Type B pancreatic cell (in vitro differentiated cells): ENCODE measurements at regions not wholly inside any gene's neighbourhood (a gene's known extent, or its start where the extent isn't known, plus 50 kb on each side); places are given as distances from the start of the nearest gene placed in this dataset.

Experiments used
- DNase-seq: peaks from one replicate; pipeline ENCODE4 v3.0.0; 2021; ENCODE audit warnings: mixed read lengths; ENCODE audit not compliant: unreplicated experiment; ENCODE audit errors: extremely low spot score
- H3K27ac Mint-ChIP-seq: 2 replicates; pipeline ENCODE4 v1.8.0; 2021; ENCODE audit warnings: mild to moderate bottlenecking, mixed read lengths
- H3K27me3 Mint-ChIP-seq: 2 replicates; pipeline ENCODE4 v1.8.0; 2021; ENCODE audit warnings: mixed read lengths
- H3K36me3 Mint-ChIP-seq: 2 replicates; pipeline ENCODE4 v1.8.0; 2021; ENCODE audit warnings: mixed read lengths
- H3K4me1 Mint-ChIP-seq: one replicate; pipeline ENCODE4 v1.8.0; 2021; ENCODE audit warnings: mixed read lengths; ENCODE audit not compliant: unreplicated experiment
- H3K4me3 Mint-ChIP-seq: 2 replicates; pipeline ENCODE4 v1.8.0; 2021; ENCODE audit warnings: mild to moderate bottlenecking, mixed read lengths
- H3K9me3 Mint-ChIP-seq: 2 replicates; pipeline ENCODE4 v1.8.0; 2021; ENCODE audit warnings: mixed read lengths
- TF ChIP-seq, protein P1 (sequence below): fragments of 200-600 bp; sonication (generic); conservative IDR thresholded peaks from 2 replicates; pipeline ENCODE4 v1.5.0; 2021; ENCODE audit warnings: antibody characterized with exemption, mild to moderate bottlenecking

DNA sequence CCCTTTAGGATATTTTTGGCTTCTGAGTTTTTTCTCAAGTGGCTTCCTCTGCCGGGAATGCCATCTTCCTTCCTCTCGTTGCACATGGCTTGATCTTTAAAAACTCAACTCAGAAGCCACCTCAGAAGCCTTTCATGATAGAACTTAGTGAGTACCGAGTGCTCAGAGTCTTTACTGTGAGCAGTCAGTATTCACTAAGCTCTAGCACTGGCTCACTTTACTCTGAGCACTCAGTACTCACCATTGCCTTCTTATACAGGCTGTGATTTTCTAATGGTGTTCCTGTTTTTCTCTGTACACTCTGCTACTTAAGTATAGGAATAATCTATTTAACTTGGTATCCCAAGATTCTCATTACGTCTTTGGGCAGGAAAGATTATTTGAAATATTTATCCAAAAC lies 116.2 kb downstream of the PFDN4 start:
- Mint-ChIP-seq H3K27me3 (peaks cover 3% of the 10 kb centered on the region), H3K9me3 (no peaks in the 10 kb centered on the region), H3K27ac (no peak overlapping the region), H3K36me3 (no peaks in the 10 kb centered on the region), H3K4me3 (no peak overlapping the region), H3K4me1 (no peaks in the 10 kb centered on the region)
- TF ChIP-seq, protein P1, sequence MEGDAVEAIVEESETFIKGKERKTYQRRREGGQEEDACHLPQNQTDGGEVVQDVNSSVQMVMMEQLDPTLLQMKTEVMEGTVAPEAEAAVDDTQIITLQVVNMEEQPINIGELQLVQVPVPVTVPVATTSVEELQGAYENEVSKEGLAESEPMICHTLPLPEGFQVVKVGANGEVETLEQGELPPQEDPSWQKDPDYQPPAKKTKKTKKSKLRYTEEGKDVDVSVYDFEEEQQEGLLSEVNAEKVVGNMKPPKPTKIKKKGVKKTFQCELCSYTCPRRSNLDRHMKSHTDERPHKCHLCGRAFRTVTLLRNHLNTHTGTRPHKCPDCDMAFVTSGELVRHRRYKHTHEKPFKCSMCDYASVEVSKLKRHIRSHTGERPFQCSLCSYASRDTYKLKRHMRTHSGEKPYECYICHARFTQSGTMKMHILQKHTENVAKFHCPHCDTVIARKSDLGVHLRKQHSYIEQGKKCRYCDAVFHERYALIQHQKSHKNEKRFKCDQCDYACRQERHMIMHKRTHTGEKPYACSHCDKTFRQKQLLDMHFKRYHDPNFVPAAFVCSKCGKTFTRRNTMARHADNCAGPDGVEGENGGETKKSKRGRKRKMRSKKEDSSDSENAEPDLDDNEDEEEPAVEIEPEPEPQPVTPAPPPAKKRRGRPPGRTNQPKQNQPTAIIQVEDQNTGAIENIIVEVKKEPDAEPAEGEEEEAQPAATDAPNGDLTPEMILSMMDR: no peak
- no peak for DNase-seq

- Mint-ChIP-seq H3K4me1 (no peaks in the 10 kb centered on the region), H3K4me3 (no peak overlapping the region), H3K9me3 (no peaks in the 10 kb centered on the region), H3K36me3 (no peaks in the 10 kb centered on the region), H3K27me3 (peaks cover 3% of the 10 kb centered on the region), H3K27ac (no peak overlapping the region)
- DNase-seq: no peak
- TF ChIP-seq, protein P1: no peak
Measured at GRCh38 chr20:54324652-54325285, 116.9 kb downstream of the PFDN4 start.

DNA sequence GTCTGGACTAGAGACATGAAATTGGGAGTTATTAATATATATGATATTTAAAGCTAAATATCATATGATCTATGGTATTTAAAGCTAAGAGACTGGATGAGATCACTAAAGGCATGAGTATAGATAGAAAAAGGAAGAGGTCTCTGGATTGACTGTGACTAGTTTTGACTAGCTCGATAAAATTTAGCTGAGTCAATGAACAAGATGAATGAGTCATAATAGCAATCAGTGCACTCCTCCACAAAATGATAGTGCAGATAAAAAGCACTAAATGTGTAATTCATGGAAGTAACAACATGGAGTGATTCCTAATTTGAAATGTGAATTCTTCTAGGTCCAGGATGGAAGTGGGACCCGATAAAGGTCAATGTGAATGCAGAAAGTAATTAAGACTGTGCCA lies 127.4 kb downstream of the PFDN4 start:
- TF ChIP-seq, protein P1: no peak
- DNase-seq: no peak
- H3K4me3 Mint-ChIP-seq: no peak overlapping the region

GRCh38 chr20:54337144-54337543 lies 129.3 kb downstream of the PFDN4 start:
- DNase-seq: no peak
- H3K9me3 Mint-ChIP-seq: no peaks in the 10 kb centered on the region
- H3K27me3 Mint-ChIP-seq: no peaks in the 10 kb centered on the region
- TF ChIP-seq, protein P1: no peak
- peaks cover 8% of the 10 kb centered on the region for H3K4me1 Mint-ChIP-seq
- no peak overlapping the region for H3K4me3 Mint-ChIP-seq
- no peaks in the 10 kb centered on the region for H3K36me3 Mint-ChIP-seq
- H3K27ac Mint-ChIP-seq: no peak overlapping the region

More for the DNA sequence above, 127.4 kb downstream of the PFDN4 start:
- Mint-ChIP-seq H3K4me1 (peaks cover 2% of the 10 kb centered on the region), H3K27ac (no peak overlapping the region), H3K27me3 (no peaks in the 10 kb centered on the region), H3K9me3 (no peaks in the 10 kb centered on the region), H3K36me3 (no peaks in the 10 kb centered on the region)

GRCh38 chr20:54339093-54339492 lies 131.2 kb downstream of the PFDN4 start:
- no peaks in the 10 kb centered on the region for H3K9me3 Mint-ChIP-seq
- DNase-seq: no peak
- no peak overlapping the region for H3K27ac Mint-ChIP-seq
- no peaks in the 10 kb centered on the region for H3K36me3 Mint-ChIP-seq
- peaks cover 8% of the 10 kb centered on the region for H3K4me1 Mint-ChIP-seq
- peaks cover 3% of the 10 kb centered on the region for H3K27me3 Mint-ChIP-seq
- TF ChIP-seq, protein P1: no peak
- no peak overlapping the region for H3K4me3 Mint-ChIP-seq

GRCh38 chr20:54340206-54340605 lies 132.3 kb downstream of the PFDN4 start:
- H3K4me1 Mint-ChIP-seq: peaks cover 10% of the 10 kb centered on the region
- H3K9me3 Mint-ChIP-seq: no peaks in the 10 kb centered on the region
- no peak overlapping the region for H3K27ac Mint-ChIP-seq
- H3K36me3 Mint-ChIP-seq: no peaks in the 10 kb centered on the region
- TF ChIP-seq, protein P1: no peak
- H3K4me3 Mint-ChIP-seq: peak overlapping the region; percentile 2
- H3K27me3 Mint-ChIP-seq: peaks cover 3% of the 10 kb centered on the region
- DNase-seq: no peak
